ENCODE measurements at regions not wholly inside any gene's neighbourhood (a gene's known extent, or its start where the extent isn't known, plus 50 kb on each side); places are given as distances from the start of the nearest gene placed in this dataset.

GRCh38 chr10:52940921-52941320, 168.3 kb upstream of the MBL2 start:
- DNase-seq: no peak

- no peak for DNase-seq
These were observed 167.3 kb upstream of the MBL2 start for GRCh38 chr10:52939894-52940293.

DNA sequence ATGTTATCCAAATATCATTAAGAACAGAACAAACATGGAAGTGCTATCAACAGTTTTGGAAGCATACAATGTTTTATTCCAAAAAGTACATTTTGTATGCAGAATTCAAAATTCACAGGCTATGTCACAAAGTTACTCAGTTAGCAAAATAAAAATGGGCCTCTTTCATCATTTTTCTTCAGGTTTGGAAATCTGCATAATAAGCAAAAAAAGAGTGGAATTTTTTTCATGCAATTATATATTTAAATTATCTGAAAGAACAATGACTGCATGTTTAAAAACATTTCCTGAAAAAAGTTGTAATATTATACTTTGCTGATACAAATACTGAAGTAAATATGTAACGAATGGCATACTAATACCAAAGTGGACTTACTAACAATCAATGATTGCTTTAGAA, 161.2 kb upstream of the MBL2 start:
- DNase-seq: no peak

DNA sequence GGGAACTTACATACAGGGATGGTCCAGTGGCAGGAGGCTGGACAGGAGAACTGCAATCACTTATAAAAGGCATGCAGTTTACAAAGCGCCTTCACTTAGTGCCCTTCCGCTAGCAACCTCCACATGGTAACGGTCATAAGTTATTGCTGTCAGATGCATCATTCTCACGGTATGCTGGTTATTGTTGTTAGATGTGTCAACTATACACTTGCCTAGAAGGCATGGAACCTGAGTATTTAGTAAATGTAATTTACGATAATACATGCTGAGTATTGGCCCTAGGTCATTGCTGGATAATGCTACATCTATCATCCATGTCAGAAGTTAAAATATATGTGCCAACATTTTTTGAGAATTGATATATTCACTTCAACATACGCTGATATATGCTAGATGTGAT, 155.1 kb upstream of the MBL2 start:
- DNase-seq: no peak

DNA sequence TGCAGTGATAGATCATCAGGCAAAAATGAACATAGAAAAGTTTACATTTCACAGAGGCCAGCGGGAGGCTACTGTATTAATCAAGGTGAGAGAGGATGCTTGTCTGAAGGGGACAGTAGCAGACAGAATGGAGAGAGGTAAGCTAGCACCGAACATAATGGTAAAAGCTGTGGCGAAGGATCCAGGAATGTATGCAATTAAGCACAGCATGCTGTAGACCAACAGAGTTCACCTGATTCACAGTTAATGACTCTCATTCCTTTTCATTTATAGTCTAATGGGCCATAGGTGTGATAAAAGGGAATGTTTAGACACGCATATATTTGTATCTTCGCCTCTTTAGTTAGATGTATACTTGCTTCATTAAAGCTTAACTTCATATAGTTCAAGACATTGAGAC, 150.9 kb upstream of the MBL2 start:
- DNase-seq: no peak

DNA sequence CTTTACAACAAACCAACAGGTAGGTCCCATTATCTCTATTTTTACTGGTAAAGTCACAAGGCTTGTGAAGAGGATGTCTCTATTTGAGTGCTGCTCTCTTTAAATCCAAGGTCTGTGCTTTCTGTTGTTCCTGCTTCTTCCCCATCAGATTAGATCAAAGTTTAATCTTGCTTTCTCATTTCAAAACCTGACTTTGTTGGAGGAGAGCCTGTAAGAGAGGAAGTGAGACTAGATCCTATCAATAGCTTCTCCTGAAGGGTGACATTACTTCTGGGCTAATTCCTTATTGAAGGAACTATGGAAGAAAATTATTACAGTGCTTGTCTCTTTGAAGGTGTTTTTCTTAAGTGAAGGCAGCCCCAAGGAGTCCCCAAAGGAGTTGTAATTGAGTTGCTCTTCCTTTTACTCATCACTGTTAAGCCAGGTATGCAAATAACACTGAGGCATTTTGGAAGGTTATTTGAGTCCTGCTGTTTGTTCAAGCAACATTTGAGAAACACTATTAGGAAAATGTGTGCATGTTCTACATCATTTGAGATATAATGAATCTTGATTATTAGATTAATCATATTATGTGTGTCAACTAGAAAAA, 146.2 kb upstream of the MBL2 start:
- DNase-seq: no peak

GRCh38 chr10:52915391-52915790, 142.8 kb upstream of the MBL2 start:
- DNase-seq: no peak

DNA sequence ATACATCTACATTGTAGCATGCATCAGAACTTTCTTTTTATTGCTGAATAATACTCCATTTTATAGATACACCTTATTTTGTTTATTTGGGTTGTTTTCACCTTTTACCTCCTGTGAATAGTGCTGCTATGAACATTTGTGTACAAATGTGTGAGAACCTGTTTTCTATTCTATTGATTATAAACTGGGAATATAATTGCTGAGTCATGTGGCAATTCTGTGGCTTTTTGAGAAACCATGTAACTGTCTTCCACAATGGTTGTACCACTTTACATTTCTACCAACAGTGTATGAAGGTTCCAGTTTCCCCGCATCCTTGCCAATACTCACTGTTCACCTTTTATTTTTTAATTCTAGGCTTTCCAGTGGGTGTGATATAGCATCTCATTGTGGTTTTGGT, 138.6 kb upstream of the MBL2 start:
- no peak for DNase-seq

DNA sequence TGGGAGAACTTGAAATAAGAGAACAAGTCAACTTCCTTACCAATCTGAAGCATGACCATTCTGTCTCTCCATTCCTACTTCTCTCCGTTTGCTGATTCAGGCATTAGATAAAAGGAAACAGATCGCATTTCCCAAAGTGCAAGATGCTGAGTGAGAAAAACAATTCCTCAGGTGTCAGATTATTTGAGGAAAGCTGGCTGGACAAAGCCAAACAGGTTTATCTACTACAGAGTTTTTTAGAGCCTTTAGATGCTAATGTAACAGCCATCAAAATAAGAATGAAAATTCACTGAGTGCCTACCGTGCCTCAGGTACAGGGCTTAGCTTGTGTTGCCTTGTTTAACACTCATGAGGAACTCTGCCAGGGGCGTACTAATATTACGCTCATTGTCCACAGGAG, 135.9 kb upstream of the MBL2 start:
- no peak for DNase-seq

DNA sequence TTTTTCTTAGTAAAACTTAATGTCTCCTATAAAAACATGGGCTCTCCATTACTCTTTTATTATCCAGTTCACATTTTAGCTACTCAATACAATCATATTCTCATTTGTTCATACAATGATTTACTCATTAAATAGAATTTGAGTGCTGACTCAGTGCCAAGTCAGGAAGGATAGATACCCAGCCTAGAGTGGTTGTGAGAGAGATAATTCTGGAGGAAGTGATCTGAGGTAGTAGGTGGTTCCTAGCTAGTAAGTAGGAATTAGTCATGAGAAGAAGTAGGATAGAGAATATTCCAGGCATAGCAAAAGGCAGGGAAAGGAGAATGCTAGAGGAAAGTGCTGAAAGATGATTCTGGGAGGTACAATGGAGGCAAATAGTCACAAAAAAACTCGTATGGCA, 133.5 kb upstream of the MBL2 start:
- no peak for DNase-seq

GRCh38 chr10:52903397-52903938, 130.9 kb upstream of the MBL2 start:
- no peak for DNase-seq

GRCh38 chr10:52900593-52900992, 128.0 kb upstream of the MBL2 start:
- no peak for DNase-seq

DNA sequence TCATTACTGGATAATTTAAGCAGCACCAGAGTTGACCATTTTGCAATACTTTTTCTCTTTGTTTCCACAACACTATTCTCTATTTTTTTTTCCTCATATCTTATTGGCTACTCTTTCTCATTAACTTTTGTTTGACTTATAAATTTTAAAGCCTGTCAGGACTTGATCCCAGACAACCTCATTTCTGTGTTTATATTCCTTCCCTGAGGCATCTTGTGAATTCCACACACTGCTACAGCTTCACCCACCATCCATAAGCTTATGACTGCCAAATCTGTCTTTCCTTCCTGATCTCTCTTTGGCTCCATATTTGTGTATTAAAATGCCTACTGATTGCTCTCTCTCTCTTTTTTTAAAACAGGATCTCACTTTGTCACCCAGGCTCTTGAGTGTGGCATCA, 124.6 kb upstream of the MBL2 start:
- no peak for DNase-seq

GRCh38 chr10:52895059-52895458, 122.5 kb upstream of the MBL2 start:
- DNase-seq: no peak

DNA sequence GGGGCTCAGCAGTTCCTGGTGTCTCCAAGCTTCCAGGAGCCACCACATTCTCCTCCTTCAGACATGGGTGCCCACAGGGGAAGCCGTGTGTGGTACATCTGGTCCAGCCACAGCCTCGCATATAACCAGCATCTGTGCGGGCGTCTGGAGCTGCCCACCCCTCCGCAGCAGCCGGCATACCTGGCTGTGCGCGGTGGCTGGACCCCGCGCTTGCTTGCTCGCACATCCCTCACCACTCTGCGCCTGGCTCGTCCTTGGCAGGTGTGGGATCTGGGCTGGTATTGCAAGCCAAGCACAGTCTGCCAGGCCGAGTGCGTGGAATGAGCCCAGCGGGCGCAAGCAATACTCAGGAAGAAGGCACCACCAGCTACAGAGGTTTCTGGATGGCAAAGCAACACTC, 117.7 kb upstream of the MBL2 start:
- no peak for DNase-seq

DNA sequence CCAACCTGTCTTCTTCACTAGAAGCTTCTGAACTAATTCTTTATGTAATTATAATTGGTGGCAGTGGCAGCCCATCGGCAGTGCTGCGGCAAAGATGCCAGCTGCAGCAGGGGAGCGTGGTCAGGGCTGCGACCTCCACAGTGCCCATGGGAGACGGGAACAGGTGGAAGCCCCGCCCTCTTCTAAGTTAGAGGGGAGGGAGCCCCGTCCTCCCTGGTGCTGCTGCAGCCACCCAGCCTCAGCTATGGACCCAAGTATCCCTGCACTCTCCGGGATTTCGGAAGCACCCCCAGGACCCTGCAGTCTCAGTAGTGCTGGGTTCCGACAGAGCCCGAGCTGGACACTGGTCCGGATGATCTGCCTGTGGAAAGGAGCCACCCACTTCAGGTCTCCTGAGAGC, 117.0 kb upstream of the MBL2 start:
- DNase-seq: no peak

DNA sequence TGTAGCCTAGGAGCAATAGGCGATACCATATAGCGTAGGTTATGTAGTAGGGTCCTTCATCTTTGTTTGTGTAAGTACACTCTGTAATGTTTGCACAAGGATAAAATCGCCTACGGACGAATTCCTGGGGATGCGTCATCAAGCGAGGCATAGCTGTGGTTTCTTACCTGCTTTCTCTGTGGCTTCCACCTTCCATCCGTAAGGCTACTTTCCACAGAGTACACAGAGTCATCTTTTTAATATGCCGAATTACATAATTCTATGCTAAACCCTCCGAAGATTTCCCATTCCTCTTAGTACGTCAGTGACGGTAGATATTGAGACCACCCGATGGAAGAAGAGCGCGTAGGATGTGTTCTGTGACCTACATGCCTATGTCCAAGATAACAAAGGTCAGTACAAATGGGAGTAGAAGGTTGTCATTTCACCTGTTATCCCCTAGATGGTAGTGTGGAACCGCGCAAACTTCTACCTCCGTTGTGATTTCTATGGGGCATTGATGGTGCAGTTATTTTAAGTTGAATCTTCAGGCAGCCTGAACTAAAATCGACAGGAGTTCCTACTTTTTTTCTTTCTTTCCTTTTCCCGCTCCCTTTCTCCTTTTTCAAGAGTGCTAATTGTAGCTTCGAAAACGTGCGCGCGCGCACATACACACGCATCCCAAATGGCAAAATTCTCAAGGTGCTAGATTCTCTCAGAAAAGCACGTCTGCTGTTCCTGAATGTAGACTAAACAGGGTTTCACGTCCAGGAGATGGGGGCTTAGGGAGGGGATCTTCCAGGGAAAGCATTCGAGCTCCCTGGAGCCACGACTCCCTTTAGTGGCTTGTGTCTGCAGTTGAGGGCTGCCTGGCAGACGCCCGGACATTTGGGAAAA, 111.7 kb upstream of the MBL2 start:
- peak; percentile 68 for DNase-seq

DNA sequence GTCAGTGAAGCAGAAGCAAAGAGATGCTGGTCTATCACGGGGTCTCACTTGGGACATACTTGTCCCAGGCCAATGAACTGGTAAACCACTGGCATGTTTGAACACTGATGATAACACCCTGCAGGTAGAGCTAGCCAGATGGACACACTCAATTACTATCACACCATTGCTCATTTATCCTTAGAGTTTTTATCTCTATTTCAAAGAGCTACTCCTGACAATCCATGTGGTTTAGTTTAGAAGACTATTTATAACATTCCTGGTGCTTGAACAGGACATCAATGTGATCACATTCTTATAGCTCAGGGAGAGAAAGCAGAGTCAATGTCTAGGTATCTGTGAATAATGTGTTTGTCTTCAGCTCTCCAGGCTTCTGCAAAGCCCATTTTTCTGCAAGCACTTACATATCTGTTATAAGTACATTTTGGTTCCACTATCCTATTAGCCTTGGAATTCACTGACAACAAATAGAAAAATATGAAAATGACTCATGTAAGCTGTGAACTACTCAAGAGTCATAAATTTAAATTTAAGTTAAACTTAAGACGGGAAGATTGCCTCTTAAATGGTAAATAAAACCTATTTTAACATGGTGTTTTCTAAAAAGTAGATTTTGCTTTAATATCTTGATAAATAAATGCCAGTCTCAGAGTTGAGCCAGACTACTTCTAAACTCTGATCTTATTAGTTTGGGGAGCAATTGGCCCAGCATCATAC, 106.7 kb upstream of the MBL2 start:
- no peak for DNase-seq

GRCh38 chr10:52877451-52877850, 104.9 kb upstream of the MBL2 start:
- no peak for DNase-seq

- DNase-seq: no peak
These were observed 102.8 kb upstream of the MBL2 start for GRCh38 chr10:52875336-52875735.

- DNase-seq: no peak
These were observed 102.0 kb upstream of the MBL2 start for GRCh38 chr10:52874581-52874980.

- no peak for DNase-seq
These were observed 98.7 kb upstream of the MBL2 start for GRCh38 chr10:52871191-52871843.

DNA sequence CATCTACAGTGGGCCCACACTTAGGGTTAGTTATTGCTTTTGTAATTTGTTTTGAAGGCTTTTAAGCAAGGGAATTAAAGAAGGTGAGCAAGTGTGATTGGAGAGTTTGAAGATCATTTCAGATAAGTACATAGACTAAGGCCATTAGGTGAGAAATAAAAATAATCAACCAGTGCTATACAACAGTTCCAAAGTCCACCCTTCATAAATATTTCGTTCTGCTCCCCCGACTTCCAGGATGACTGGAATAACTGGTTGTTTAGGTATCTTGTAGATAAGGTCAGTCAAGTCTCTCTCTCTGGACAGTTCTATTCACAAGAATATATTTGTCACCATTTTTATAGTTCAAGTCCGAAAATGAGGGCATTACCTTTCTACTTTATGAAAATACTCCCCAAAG, 98.0 kb upstream of the MBL2 start:
- DNase-seq: no peak

All from femur (tissue), 1 donor.